ENCODE measurements at regions not wholly inside any gene's neighbourhood (a gene's known extent, or its start where the extent isn't known, plus 50 kb on each side); places are given as distances from the start of the nearest gene placed in this dataset.

GRCh38 chr6:120608826-120609225 is 725.5 kb downstream of the TBC1D32 start:
- intact Hi-C loops (cut with DNase I), result no loop called here

GRCh38 chr6:120606743-120607142 is 727.5 kb downstream of the TBC1D32 start:
- no peaks in the 10 kb centered on the region for H3K36me3 ChIP-seq
- H3K9me3 ChIP-seq, result no peaks in the 10 kb centered on the region
- no peak for TF ChIP-seq CTCF (IDR thresholded peaks at IDR 0.05)
- no peaks in the 10 kb centered on the region for H3K27me3 ChIP-seq
- DNase-seq (no peak), ATAC-seq (no peak)
- no peak overlapping the region for H3K4me3 ChIP-seq
- H3K27ac ChIP-seq, result no peak overlapping the region
- intact Hi-C loops (cut with DNase I), result no loop called here
- no peaks in the 10 kb centered on the region for H3K4me1 ChIP-seq

More at GRCh38 chr6:120608826-120609225, 725.5 kb downstream of the TBC1D32 start:
- H3K4me3 ChIP-seq, result no peak overlapping the region
- no peak overlapping the region for H3K27ac ChIP-seq
- H3K9me3 ChIP-seq, result no peaks in the 10 kb centered on the region
- no peaks in the 10 kb centered on the region for H3K36me3 ChIP-seq
- no peaks in the 10 kb centered on the region for H3K4me1 ChIP-seq
- no peak for TF ChIP-seq CTCF (IDR thresholded peaks at IDR 0.05)
- no peaks in the 10 kb centered on the region for H3K27me3 ChIP-seq
- DNase-seq (no peak), ATAC-seq (no peak)

- Histone ChIP-seq H3K4me1 (no peaks in the 10 kb centered on the region), H3K27me3 (no peaks in the 10 kb centered on the region), H3K36me3 (no peaks in the 10 kb centered on the region), H3K27ac (no peak overlapping the region), H3K9me3 (no peaks in the 10 kb centered on the region), H3K4me3 (no peak overlapping the region)
- TF ChIP-seq CTCF (IDR thresholded peaks at IDR 0.05), result no peak
- no peak for ATAC-seq
- DNase-seq, result no peak
- intact Hi-C loops (cut with DNase I), result no loop called here
Measured at GRCh38 chr6:120604510-120604909, 729.8 kb downstream of the TBC1D32 start.

GRCh38 chr6:120590611-120591010 is 743.7 kb downstream of the TBC1D32 start:
- H3K4me1 ChIP-seq, result no peaks in the 10 kb centered on the region
- H3K27me3 ChIP-seq, result no peaks in the 10 kb centered on the region

GRCh38 chr6:120588424-120588823 is 745.9 kb downstream of the TBC1D32 start:
- Histone ChIP-seq H3K27me3 (no peaks in the 10 kb centered on the region), H3K4me3 (no peak overlapping the region), H3K36me3 (no peaks in the 10 kb centered on the region), H3K27ac (no peak overlapping the region), H3K4me1 (no peaks in the 10 kb centered on the region), H3K9me3 (no peaks in the 10 kb centered on the region)
- intact Hi-C loops (cut with DNase I), result no loop called here
- no peak for TF ChIP-seq CTCF (IDR thresholded peaks at IDR 0.05)
- DNase-seq (no peak), ATAC-seq (no peak)

More at GRCh38 chr6:120590611-120591010, 743.7 kb downstream of the TBC1D32 start:
- H3K36me3 ChIP-seq, result no peaks in the 10 kb centered on the region
- H3K4me3 ChIP-seq, result no peak overlapping the region
- intact Hi-C loops (cut with DNase I), result no loop called here
- TF ChIP-seq CTCF (IDR thresholded peaks at IDR 0.05), result no peak
- no peak overlapping the region for H3K27ac ChIP-seq
- ATAC-seq, result no peak
- no peaks in the 10 kb centered on the region for H3K9me3 ChIP-seq
- no peak for DNase-seq

GRCh38 chr6:120587381-120587780 is 746.9 kb downstream of the TBC1D32 start:
- intact Hi-C loops (cut with DNase I), result no loop called here
- no peak for TF ChIP-seq CTCF (IDR thresholded peaks at IDR 0.05)

More at GRCh38 chr6:120587381-120587780, 746.9 kb downstream of the TBC1D32 start:
- no peaks in the 10 kb centered on the region for H3K27me3 ChIP-seq
- H3K9me3 ChIP-seq, result no peaks in the 10 kb centered on the region
- DNase-seq (no peak), ATAC-seq (no peak)
- no peaks in the 10 kb centered on the region for H3K36me3 ChIP-seq
- no peaks in the 10 kb centered on the region for H3K4me1 ChIP-seq
- no peak overlapping the region for H3K27ac ChIP-seq
- H3K4me3 ChIP-seq, result no peak overlapping the region

Data from upper lobe of right lung (tissue), 1 donor.